K562 (cell line): ENCODE measurements at regions not wholly inside any gene's neighbourhood (a gene's known extent, or its start where the extent isn't known, plus 50 kb on each side); places are given as distances from the start of the nearest gene placed in this dataset.

Experiments
- ATAC-seq: fragments of 200-7000 bp; cut with Tn5 transposase; 3 replicates; pipeline ENCODE4 v1.9.1; 2020; ENCODE audit warnings: moderate library complexity
- BruUV-seq: library from RNA; stranded (reverse); fragments of 400-500 nt; replicated peaks from 2 replicates; lab custom pipeline; 2021; lab: Mats Ljungman, UMichigan
- CTCF ChIA-PET: fragments of 300-600 bp; formaldehyde crosslinking; extraction: SDS; loops from one replicate; lab custom pipeline; 2021; ENCODE audit warnings: low intra/inter-chr PET ratio; lab: Yijun Ruan, JAX
- POLR2A ChIA-PET: fragments of 300-600, 350-650 bp; sonication (Branson Sonifier 250); formaldehyde crosslinking; extraction: SDS; loops from one replicate; lab custom pipeline; 2021; ENCODE audit warnings: antibody characterized with exemption, inconsistent platforms; lab: Yijun Ruan, JAX
- DNase-seq, 4 experiments: peaks; one replicate each; pipeline versions ENCODE4 v3.0.0 to v3.0.0-alpha.2; 2011 to 2018; ENCODE audit warnings: low spot score in 3 of 4, mixed read lengths in 3 of 4; ENCODE audit errors: extremely low read depth in 1 of 4
- FAIRE-seq: peaks from 2 replicates; lab custom pipeline; 2011; peaks lifted over from hg19 to GRCh38; lab: Jason Lieb, UNC
- H2AFZ ChIP-seq: 2 replicates; pipeline ENCODE4 v1.6.0; 2011; ENCODE audit warnings: low read depth, low read length, control low read depth, inconsistent platforms
- H3K27ac ChIP-seq: fragments of 200-600 bp; 3 replicates; pipeline ENCODE4 v1.8.0; 2011; ENCODE audit warnings: low read depth, mild to moderate bottlenecking, control low read depth, inconsistent platforms, low read length, moderate library complexity, mixed read lengths; ENCODE audit errors: extremely low read depth
- H3K27me3 ChIP-seq, 2 experiments: fragments of 300-600 bp in 1 of 2; 2 replicates in 1 of 2; 3 replicates in 1 of 2; pipeline versions ENCODE4 v1.6.0 to v1.8.0; 2011; ENCODE audit warnings: inconsistent platforms in 2 of 2, low read length in 2 of 2, mild to moderate bottlenecking in 1 of 2, mixed read lengths in 1 of 2, moderate library complexity in 1 of 2; ENCODE audit not compliant: control insufficient read depth in 2 of 2, insufficient read depth in 2 of 2
- H3K36me3 ChIP-seq: fragments of 300-600 bp; 3 replicates; pipeline ENCODE4 v1.8.0; 2011; ENCODE audit warnings: mild to moderate bottlenecking, low read length, inconsistent platforms; ENCODE audit not compliant: control insufficient read depth, insufficient read depth
- H3K4me1 ChIP-seq, 2 experiments: fragments of 200-600 bp in 1 of 2; replicated peaks in 1 of 2; 2 replicates in 1 of 2; 3 replicates in 1 of 2; pipeline versions ENCODE4 v1.5.1 to v1.8.0; 2011; ENCODE audit warnings: inconsistent platforms in 2 of 2, low read length in 2 of 2, mild to moderate bottlenecking in 1 of 2, mixed read lengths in 1 of 2, moderate library complexity in 1 of 2; ENCODE audit not compliant: control insufficient read depth in 2 of 2, insufficient read depth in 2 of 2
- H3K4me2 ChIP-seq: 2 replicates; pipeline ENCODE4 v1.6.1; 2011; ENCODE audit warnings: low read length, control low read depth, inconsistent platforms, mixed read lengths; ENCODE audit not compliant: insufficient read depth
- H3K4me3 ChIP-seq: fragments of 200-600 bp; sonication (generic), shearing (Covaris generic); 2 replicates; pipeline ENCODE4 v1.5.1; 2016; ENCODE audit warnings: control low read depth, inconsistent platforms
- H3K79me2 ChIP-seq: fragments of 200-600 bp; 3 replicates; pipeline ENCODE4 v1.8.0; 2011; ENCODE audit warnings: low read length, inconsistent platforms; ENCODE audit not compliant: control insufficient read depth, insufficient read depth
- H3K9ac ChIP-seq, 2 experiments: 2 replicates each; pipeline versions ENCODE4 v1.6.0 to v1.6.1; 2011; ENCODE audit warnings: low read depth in 2 of 2, low read length in 2 of 2, control low read depth in 1 of 2, inconsistent platforms in 1 of 2, mild to moderate bottlenecking in 1 of 2, mixed read lengths in 1 of 2; ENCODE audit not compliant: insufficient read depth in 1 of 2
- H3K9me1 ChIP-seq: one replicate; pipeline ENCODE4 v1.6.0; 2011; ENCODE audit warnings: inconsistent platforms, mild to moderate bottlenecking, low read length, moderate library complexity; ENCODE audit not compliant: control insufficient read depth, insufficient read depth
- H3K9me3 ChIP-seq: replicated peaks from 2 replicates; pipeline ENCODE4 v1.5.1; 2011; ENCODE audit warnings: low read depth, low read length, inconsistent platforms; ENCODE audit not compliant: control insufficient read depth, insufficient read depth
- H4K20me1 ChIP-seq: replicated peaks from 2 replicates; pipeline ENCODE4 v1.6.1; 2011; ENCODE audit warnings: low read length, inconsistent platforms, mixed read lengths; ENCODE audit not compliant: control insufficient read depth, insufficient read depth
- HDAC3 ChIP-seq: fragments of 450-650 bp; IDR thresholded peaks from 2 replicates; pipeline ENCODE4 v1.6.1; 2018; ENCODE audit warnings: borderline replicate concordance, mild to moderate bottlenecking, moderate library complexity; ENCODE audit not compliant: partially characterized antibody
- PML ChIP-seq: IDR thresholded peaks from 2 replicates; pipeline ENCODE4 v1.6.1; 2012; ENCODE audit warnings: low read length, inconsistent platforms
- PTRF ChIP-seq: fragments of 450-650 bp; IDR thresholded peaks from 2 replicates; pipeline ENCODE4 v1.6.1; 2016; ENCODE audit warnings: mild to moderate bottlenecking, missing genetic modification characterization, missing compliant biosample characterization
- SIRT6 ChIP-seq: IDR thresholded peaks from one replicate; pipeline ENCODE4 v1.6.1; 2012; ENCODE audit warnings: low read depth, mild to moderate bottlenecking, control low read depth, inconsistent platforms, low read length, moderate library complexity
- ZC3H4 ChIP-seq: sonication (generic); formaldehyde crosslinking; IDR thresholded peaks from 2 replicates; pipeline ENCODE4 v1.9.0; 2021; ENCODE audit warnings: missing genetic modification reagents, borderline replicate concordance
- WGBS: fragments of 100-300 bp; shearing (Covaris generic); methylation state at CpG from one replicate; pipeline ENCODE4 v1.1.6; 2016; ENCODE audit warnings: low coverage, mixed read lengths; ENCODE audit not compliant: insufficient coverage; ENCODE audit errors: missing lambda C conversion rate; 5-methylcytosine and 5-hydroxymethylcytosine counted together
- in situ Hi-C: fragments of 300-500 bp; cut with MboI; formaldehyde crosslinking; loops from 4 replicates; pipeline ENCODE4 v1.15.0; 2018; ENCODE audit warnings: inconsistent platforms, mixed read lengths
- intact Hi-C: fragments of 100-400 bp; cut with micrococcal nuclease; formaldehyde crosslinking; loops from 2 replicates; pipeline ENCODE4 v1.14.2; 2022
- TF ChIP-seq, protein P1 (sequence below): fragments of 250-450 bp; sonication (Bioruptor Pico); IDR thresholded peaks from 2 replicates; pipeline ENCODE4 v1.8.0; 2022; ENCODE audit warnings: moderate library complexity, mild to moderate bottlenecking, inconsistent platforms
- TF ChIP-seq, protein P2 (sequence below): fragments of 250-450 bp; sonication (Bioruptor Pico); IDR thresholded peaks from 2 replicates; pipeline ENCODE4 v1.8.0; 2022; ENCODE audit warnings: inconsistent platforms
- TF ChIP-seq, protein P3 (sequence below): fragments of 250-450 bp; sonication (Bioruptor Pico); IDR thresholded peaks from 2 replicates; pipeline ENCODE4 v1.9.0; 2021; ENCODE audit warnings: mild to moderate bottlenecking, inconsistent platforms

DNA sequence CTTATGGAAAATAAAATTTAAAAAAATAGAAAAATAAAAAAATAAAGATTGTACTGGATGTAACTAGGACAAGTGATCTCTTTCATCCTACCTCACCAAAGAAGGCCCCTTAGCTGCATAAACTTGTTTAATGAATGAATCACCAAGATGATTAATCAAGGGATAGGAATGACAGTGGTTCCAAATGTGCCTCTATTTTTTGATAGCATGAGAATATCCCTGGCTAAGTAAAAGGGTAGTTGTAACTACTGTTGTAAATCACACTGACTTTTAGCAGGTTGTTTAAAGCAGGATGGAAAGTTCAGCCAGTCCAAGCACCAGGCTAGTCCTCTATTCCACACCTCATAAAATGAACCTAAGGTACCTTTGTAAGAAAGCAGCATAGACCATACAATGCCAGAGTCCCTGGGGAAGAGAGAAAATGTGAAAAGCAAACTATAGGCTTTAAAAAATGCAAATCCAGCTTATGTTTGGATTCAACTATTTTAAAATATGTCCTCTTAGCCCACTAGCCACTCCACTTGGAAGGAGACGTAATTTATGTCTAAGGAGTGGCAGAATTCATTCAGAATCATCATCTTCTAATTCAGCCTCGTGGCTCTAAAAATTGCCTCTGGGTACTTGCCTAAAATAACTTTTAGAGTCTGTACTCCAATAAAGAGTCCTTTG lies 126.8 kb downstream of the SKIDA1 start:
- no TSS peak for BruUV-seq
- no peak overlapping the region for H3K4me2 ChIP-seq
- H2AFZ ChIP-seq: no peak overlapping the region
- no peaks in the 10 kb centered on the region for H3K9me1 ChIP-seq
- H3K27me3 ChIP-seq: peaks cover 9 to 24% of the 10 kb centered on the region in 2 experiments; a peak in 3 of 5 replicates
- H4K20me1 ChIP-seq: no peaks in the 10 kb centered on the region
- H3K27ac ChIP-seq: no peak overlapping the region
- in situ Hi-C loops (no loop called here), intact Hi-C loops (no loop called here)
- ChIA-PET POLR2A (no interaction called here), CTCF (no interaction called here)
- DNase-seq (no peak), FAIRE-seq (no peak), ATAC-seq (no peak)
- H3K4me1 ChIP-seq: peaks cover 0 to 4% of the 10 kb centered on the region in 2 experiments; a peak in 2 of 5 replicates
- H3K9me3 ChIP-seq: no peaks in the 10 kb centered on the region
- 0% methylated on average over 2 of the region's 2 CpGs for WGBS
- H3K9ac ChIP-seq: no peak overlapping the region
- no peaks in the 10 kb centered on the region for H3K36me3 ChIP-seq
- H3K79me2 ChIP-seq: no peaks in the 10 kb centered on the region
- H3K4me3 ChIP-seq: no peak overlapping the region
- no peak for TF ChIP-seq ZC3H4 (CRISPR knock-in tag)
- TF ChIP-seq HDAC3: no peak
- TF ChIP-seq, protein P1, sequence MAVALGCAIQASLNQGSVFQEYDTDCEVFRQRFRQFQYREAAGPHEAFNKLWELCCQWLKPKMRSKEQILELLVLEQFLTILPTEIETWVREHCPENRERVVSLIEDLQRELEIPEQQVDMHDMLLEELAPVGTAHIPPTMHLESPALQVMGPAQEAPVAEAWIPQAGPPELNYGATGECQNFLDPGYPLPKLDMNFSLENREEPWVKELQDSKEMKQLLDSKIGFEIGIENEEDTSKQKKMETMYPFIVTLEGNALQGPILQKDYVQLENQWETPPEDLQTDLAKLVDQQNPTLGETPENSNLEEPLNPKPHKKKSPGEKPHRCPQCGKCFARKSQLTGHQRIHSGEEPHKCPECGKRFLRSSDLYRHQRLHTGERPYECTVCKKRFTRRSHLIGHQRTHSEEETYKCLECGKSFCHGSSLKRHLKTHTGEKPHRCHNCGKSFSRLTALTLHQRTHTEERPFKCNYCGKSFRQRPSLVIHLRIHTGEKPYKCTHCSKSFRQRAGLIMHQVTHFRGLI (CRISPR knock-in tag): no peak
- TF ChIP-seq, protein P2, sequence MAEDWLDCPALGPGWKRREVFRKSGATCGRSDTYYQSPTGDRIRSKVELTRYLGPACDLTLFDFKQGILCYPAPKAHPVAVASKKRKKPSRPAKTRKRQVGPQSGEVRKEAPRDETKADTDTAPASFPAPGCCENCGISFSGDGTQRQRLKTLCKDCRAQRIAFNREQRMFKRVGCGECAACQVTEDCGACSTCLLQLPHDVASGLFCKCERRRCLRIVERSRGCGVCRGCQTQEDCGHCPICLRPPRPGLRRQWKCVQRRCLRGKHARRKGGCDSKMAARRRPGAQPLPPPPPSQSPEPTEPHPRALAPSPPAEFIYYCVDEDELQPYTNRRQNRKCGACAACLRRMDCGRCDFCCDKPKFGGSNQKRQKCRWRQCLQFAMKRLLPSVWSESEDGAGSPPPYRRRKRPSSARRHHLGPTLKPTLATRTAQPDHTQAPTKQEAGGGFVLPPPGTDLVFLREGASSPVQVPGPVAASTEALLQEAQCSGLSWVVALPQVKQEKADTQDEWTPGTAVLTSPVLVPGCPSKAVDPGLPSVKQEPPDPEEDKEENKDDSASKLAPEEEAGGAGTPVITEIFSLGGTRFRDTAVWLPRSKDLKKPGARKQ (CRISPR knock-in tag): no peak
- TF ChIP-seq SIRT6: no peak
- TF ChIP-seq, protein P3, sequence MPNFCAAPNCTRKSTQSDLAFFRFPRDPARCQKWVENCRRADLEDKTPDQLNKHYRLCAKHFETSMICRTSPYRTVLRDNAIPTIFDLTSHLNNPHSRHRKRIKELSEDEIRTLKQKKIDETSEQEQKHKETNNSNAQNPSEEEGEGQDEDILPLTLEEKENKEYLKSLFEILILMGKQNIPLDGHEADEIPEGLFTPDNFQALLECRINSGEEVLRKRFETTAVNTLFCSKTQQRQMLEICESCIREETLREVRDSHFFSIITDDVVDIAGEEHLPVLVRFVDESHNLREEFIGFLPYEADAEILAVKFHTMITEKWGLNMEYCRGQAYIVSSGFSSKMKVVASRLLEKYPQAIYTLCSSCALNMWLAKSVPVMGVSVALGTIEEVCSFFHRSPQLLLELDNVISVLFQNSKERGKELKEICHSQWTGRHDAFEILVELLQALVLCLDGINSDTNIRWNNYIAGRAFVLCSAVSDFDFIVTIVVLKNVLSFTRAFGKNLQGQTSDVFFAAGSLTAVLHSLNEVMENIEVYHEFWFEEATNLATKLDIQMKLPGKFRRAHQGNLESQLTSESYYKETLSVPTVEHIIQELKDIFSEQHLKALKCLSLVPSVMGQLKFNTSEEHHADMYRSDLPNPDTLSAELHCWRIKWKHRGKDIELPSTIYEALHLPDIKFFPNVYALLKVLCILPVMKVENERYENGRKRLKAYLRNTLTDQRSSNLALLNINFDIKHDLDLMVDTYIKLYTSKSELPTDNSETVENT: no peak
- TF ChIP-seq PML: no peak
- no peak for TF ChIP-seq PTRF (tag)
- TF ChIP-seq, all 486 proteins: peak for 0
